ENCODE measurements at regions not wholly inside any gene's neighbourhood (a gene's known extent, or its start where the extent isn't known, plus 50 kb on each side); places are given as distances from the start of the nearest gene placed in this dataset.
"Not testable (repeated sequence)": the region's sequence is repeated elsewhere in the genome, so short reads cannot be mapped to it uniquely, and the experiment has no call there.

- TF ChIP-seq CTCF (IDR thresholded peaks at IDR 0.05); REST (IDR thresholded peaks at IDR 0.05; ENCODE audit: insufficient read depth in 1 of 2, low read depth in 2 of 2, low read length in 1 of 2); POLR2AphosphoS5 (IDR thresholded peaks at IDR 0.05; ENCODE audit: low read depth, low read length); SIN3A (IDR thresholded peaks at IDR 0.05; ENCODE audit: borderline replicate concordance, insufficient read depth, low read depth, low read length): not testable (repeated sequence)
These were observed 1037.5 kb downstream of the RPA4 start for GRCh38 chrX:97921223-97921622.
